Neural crest cell (in vitro differentiated cells): ENCODE measurements at regions not wholly inside any gene's neighbourhood (a gene's known extent, or its start where the extent isn't known, plus 50 kb on each side); places are given as distances from the start of the nearest gene placed in this dataset.

Experiments used
- DNase-seq: peaks from one replicate; pipeline ENCODE4 v3.0.0; 2021; ENCODE audit warnings: low read depth, mixed read lengths, low spot score
- H3K27ac Mint-ChIP-seq: one replicate; pipeline ENCODE4 v1.8.0; 2021; ENCODE audit warnings: mild to moderate bottlenecking, mixed read lengths; ENCODE audit not compliant: unreplicated experiment
- H3K27me3 Mint-ChIP-seq: 2 replicates; pipeline ENCODE4 v1.8.0; 2021; ENCODE audit warnings: low read depth, mild to moderate bottlenecking, mixed read lengths
- H3K36me3 Mint-ChIP-seq: 2 replicates; pipeline ENCODE4 v1.8.0; 2021; ENCODE audit warnings: low read depth, mild to moderate bottlenecking, mixed read lengths
- H3K4me1 Mint-ChIP-seq: 2 replicates; pipeline ENCODE4 v1.8.0; 2021; ENCODE audit warnings: mixed read lengths
- H3K4me3 Mint-ChIP-seq: one replicate; pipeline ENCODE4 v1.8.0; 2021; ENCODE audit warnings: mild to moderate bottlenecking, mixed read lengths
- H3K9me3 Mint-ChIP-seq: 2 replicates; pipeline ENCODE4 v1.8.0; 2021; ENCODE audit warnings: mixed read lengths
- CTCF ChIP-seq: fragments of 200-600 bp; sonication (generic); conservative IDR thresholded peaks from 2 replicates; pipeline ENCODE4 v1.5.0; 2021; ENCODE audit warnings: antibody characterized with exemption, mild to moderate bottlenecking

GRCh38 chr7:91559947-91560346, 295.7 kb downstream of the FZD1 start:
- Mint-ChIP-seq H3K27me3 (no peaks in the 10 kb centered on the region), H3K27ac (no peak overlapping the region), H3K4me1 (peaks cover 6% of the 10 kb centered on the region), H3K36me3 (no peaks in the 10 kb centered on the region), H3K9me3 (no peaks in the 10 kb centered on the region), H3K4me3 (no peak overlapping the region)
- no peak for DNase-seq
- TF ChIP-seq CTCF, result no peak

GRCh38 chr7:91564101-91564500, 299.9 kb downstream of the FZD1 start:
- Mint-ChIP-seq H3K36me3 (no peaks in the 10 kb centered on the region), H3K9me3 (no peaks in the 10 kb centered on the region), H3K27me3 (no peaks in the 10 kb centered on the region), H3K27ac (no peak overlapping the region), H3K4me1 (peaks cover 25% of the 10 kb centered on the region), H3K4me3 (no peak overlapping the region)
- no peak for TF ChIP-seq CTCF
- no peak for DNase-seq

- Mint-ChIP-seq H3K4me1 (peaks cover 25% of the 10 kb centered on the region), H3K27me3 (no peaks in the 10 kb centered on the region), H3K27ac (no peak overlapping the region), H3K36me3 (no peaks in the 10 kb centered on the region), H3K4me3 (no peak overlapping the region), H3K9me3 (no peaks in the 10 kb centered on the region)
- DNase-seq, result no peak
- no peak for TF ChIP-seq CTCF
Observed at GRCh38 chr7:91564541-91564940, 300.3 kb downstream of the FZD1 start.

- Mint-ChIP-seq H3K36me3 (no peaks in the 10 kb centered on the region), H3K9me3 (no peaks in the 10 kb centered on the region), H3K27me3 (no peaks in the 10 kb centered on the region), H3K4me3 (no peak overlapping the region), H3K27ac (no peak overlapping the region), H3K4me1 (peaks cover 25% of the 10 kb centered on the region)
- TF ChIP-seq CTCF, result no peak
- DNase-seq, result no peak
Observed at GRCh38 chr7:91565499-91566401, 301.5 kb downstream of the FZD1 start.

- DNase-seq, result no peak
- TF ChIP-seq CTCF, result no peak
- Mint-ChIP-seq H3K4me3 (no peak overlapping the region), H3K27ac (no peak overlapping the region), H3K9me3 (no peaks in the 10 kb centered on the region), H3K4me1 (peaks cover 25% of the 10 kb centered on the region), H3K36me3 (no peaks in the 10 kb centered on the region), H3K27me3 (no peaks in the 10 kb centered on the region)
Observed at GRCh38 chr7:91566402-91566732, 302.1 kb downstream of the FZD1 start.
